Motor neuron (in vitro differentiated cells): ENCODE measurements at regions not wholly inside any gene's neighbourhood (a gene's known extent, or its start where the extent isn't known, plus 50 kb on each side); places are given as distances from the start of the nearest gene placed in this dataset.

Experiments used
- ATAC-seq, 8 experiments: fragments of 200-7000 bp; cut with Tn5 transposase; replicated peaks in 6 of 8; 2 replicates each; pipeline ENCODE4 v1.8.0; 2021; ENCODE audit warnings: mild to moderate bottlenecking in 8 of 8, moderate library complexity in 8 of 8
- H3K27ac ChIP-seq, 2 donors: fragments of 250-450 bp; sonication (Bioruptor Pico); 2 replicates each; pipeline ENCODE4 v1.9.0; 2021; ENCODE audit warnings: antibody characterized with exemption in 2 of 2, mild to moderate bottlenecking in 2 of 2, moderate library complexity in 1 of 2
- H3K4me1 ChIP-seq, 2 donors: fragments of 250-450 bp; sonication (Bioruptor Pico); replicated peaks in 1 of 2; 2 replicates each; pipeline ENCODE4 v1.6.1; 2021; ENCODE audit warnings: antibody characterized with exemption in 2 of 2, mild to moderate bottlenecking in 2 of 2, moderate library complexity in 1 of 2
- H3K4me3 ChIP-seq, 5 donors: fragments of 250-450 bp; sonication (Bioruptor Pico); 2 replicates each; pipeline ENCODE4 v1.9.0; 2021; ENCODE audit warnings: antibody characterized with exemption in 5 of 5, mild to moderate bottlenecking in 5 of 5, moderate library complexity in 4 of 5
- WGBS, 10 experiments: fragments of 450-650 bp; shearing (Covaris generic); methylation state at CpG; one replicate each; pipeline ENCODE4 v1.0.0; 2022; 5-methylcytosine and 5-hydroxymethylcytosine counted together
- in situ Hi-C, 9 experiments: fragments of 400-800 bp; cut with MboI; loops; one replicate each; pipeline ENCODE4 v1.15.0; 2021; ENCODE audit warnings: low sequenced_read_pairs in 9 of 9, low pct_unique_long_range_greater_than_20kb in 2 of 9; ENCODE audit not compliant: unreplicated experiment in 9 of 9

DNA sequence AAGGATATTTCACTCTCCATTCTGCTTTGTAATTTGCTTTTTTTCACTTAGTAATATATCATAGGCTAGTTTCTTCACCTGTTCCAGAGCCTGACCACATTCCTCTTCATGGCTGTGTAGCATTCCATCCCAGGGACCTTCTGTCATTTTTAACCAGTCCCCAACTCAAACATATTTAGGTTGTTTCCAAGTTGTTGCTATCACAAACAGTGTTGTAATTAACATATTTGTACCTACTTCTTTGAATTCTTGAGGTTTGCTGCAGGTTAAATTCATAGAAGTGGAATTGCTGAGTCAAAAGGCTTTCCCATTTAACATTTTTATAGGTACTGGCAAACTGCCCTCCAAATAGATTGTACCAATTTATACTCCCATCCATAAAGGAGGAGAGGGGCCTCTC, 65.1 kb upstream of the MED9 start:
- Histone ChIP-seq H3K4me3 (no peak overlapping the region), H3K4me1 (peaks cover 9 to 11% of the 10 kb centered on the region in 2 donors), H3K27ac (no peak overlapping the region)
- ATAC-seq: no peak
- in situ Hi-C loops: no loop called here

GRCh38 chr17:17412326-17412725, 64.5 kb upstream of the MED9 start:
- no peak overlapping the region for H3K27ac ChIP-seq
- ATAC-seq: peak in 1 of 8 experiments; percentile 10
- in situ Hi-C loops: no loop called here
- H3K4me1 ChIP-seq: peaks cover 14% of the 10 kb centered on the region in 2 donors
- WGBS, 10 experiments: 0 to 80% (median 44%) methylated on average over 1 to 4 of the region's 4 CpGs; no CpG with 5 or more reads in 1 of the 10 experiments
- no peak overlapping the region for H3K4me3 ChIP-seq

DNA sequence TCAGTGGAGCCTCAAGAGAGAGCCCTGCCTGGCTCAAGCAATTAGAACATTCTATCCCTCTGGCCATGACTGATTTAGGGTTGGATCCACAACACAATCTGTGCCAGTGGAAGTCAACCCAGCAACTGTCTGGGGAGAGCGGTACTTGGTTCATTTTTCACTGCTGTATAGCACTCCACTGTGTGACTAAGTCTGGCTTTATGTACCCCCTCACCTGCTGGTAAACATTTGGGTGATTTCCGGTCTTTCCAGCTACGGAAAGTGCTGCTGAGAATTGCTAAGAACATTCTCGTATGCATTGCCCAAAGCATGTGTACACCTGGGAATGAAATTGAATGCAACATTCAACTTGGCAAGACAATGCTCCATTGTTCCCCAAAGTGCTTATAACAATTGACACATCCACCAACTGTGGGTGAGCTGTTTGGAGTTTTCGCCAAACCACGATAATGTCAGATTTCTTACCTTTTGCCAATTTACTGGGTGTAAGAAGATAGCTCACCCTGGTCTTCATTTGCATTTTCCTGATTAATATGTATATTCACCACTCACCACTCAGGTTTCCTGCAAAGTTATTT, 63.5 kb upstream of the MED9 start:
- no peak overlapping the region for H3K27ac ChIP-seq
- peaks cover 14% of the 10 kb centered on the region in 2 donors for H3K4me1 ChIP-seq
- in situ Hi-C loops: no loop called here
- 75 to 100% (median 83%) methylated on average over 1 to 6 of the region's 6 CpGs; no CpG with 5 or more reads in 2 of the 10 experiments for WGBS, 10 experiments
- ATAC-seq: no peak
- no peak overlapping the region for H3K4me3 ChIP-seq

DNA sequence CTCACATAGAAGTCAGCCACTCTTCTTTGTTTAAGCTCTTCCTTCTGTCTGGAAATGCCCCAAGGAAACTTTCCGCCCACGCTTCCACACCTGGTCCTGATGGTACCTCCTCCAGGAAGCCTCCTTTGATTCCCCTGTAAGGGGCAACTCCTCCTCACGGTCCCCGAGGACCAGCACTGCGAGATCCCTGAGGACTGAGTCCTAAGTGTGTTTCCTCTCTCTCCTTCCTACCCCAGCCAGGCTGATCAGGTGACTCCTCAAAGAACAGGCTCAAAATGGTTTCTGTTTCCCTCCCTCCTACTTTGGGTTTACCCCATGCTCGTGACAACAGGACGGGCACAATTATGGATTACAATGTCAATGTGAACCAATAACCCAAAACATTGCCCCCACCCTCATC, 63.0 kb upstream of the MED9 start:
- in situ Hi-C loops: no loop called here
- 31 to 100% (median 80%) methylated on average over 2 to 7 of the region's 7 CpGs; no CpG with 5 or more reads in 3 of the 10 experiments for WGBS, 10 experiments
- no peak overlapping the region for H3K4me3 ChIP-seq
- H3K4me1 ChIP-seq: peaks cover 14% of the 10 kb centered on the region in 2 donors
- peak in 3 of 8 experiments; percentile 23 to 53 (median 26) for ATAC-seq
- H3K27ac ChIP-seq: no peak overlapping the region

- H3K4me1 ChIP-seq: peaks cover 14% of the 10 kb centered on the region in 2 donors
- in situ Hi-C loops: no loop called here
- WGBS, 10 experiments: 0 to 85% (median 63%) methylated on average over 2 to 8 of the region's 13 CpGs; no CpG with 5 or more reads in 4 of the 10 experiments
- H3K4me3 ChIP-seq: no peak overlapping the region
- ATAC-seq: peak in 2 of 8 experiments; percentile 59 to 63
- no peak overlapping the region for H3K27ac ChIP-seq
Measured at GRCh38 chr17:17414341-17414805, 62.4 kb upstream of the MED9 start.

DNA sequence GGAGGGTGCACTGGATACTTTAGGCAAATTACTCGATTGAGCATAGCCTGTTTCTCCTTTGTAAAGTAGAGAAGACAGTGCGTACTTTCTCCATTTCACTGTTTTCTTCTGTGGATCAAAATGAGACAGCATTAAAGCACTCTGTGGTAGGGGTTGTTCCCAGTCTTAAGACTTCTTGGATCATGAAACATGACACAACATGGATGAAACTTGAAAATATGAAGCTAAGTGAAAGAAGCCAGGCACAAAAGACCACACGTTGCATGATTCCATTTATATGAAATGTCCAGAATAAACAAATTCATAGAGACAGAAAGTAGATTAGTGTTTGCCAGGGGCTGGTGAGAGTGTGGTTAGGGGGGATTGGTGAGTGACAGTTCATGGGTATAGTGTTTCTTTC, 61.8 kb upstream of the MED9 start:
- in situ Hi-C loops: no loop called here
- Histone ChIP-seq H3K4me3 (no peak overlapping the region), H3K4me1 (peaks cover 14% of the 10 kb centered on the region in 2 donors), H3K27ac (no peak overlapping the region)
- ATAC-seq: no peak
- WGBS, 10 experiments: 67 to 100% (median 93%) methylated on average over 1 to 3 of the region's 3 CpGs; no CpG with 5 or more reads in 1 of the 10 experiments

GRCh38 chr17:17416007-17416399, 60.8 kb upstream of the MED9 start:
- peak overlapping the region; percentile 36 to 55 for H3K27ac ChIP-seq
- no peak overlapping the region for H3K4me3 ChIP-seq
- H3K4me1 ChIP-seq: peaks cover 14% of the 10 kb centered on the region in 2 donors
- in situ Hi-C loops: no loop called here
- peak; percentile 16 to 79 (median 70) for ATAC-seq
- WGBS, 10 experiments: 0 to 100% (median 62%) methylated on average over 1 to 2 of the region's 2 CpGs; no CpG with 5 or more reads in 2 of the 10 experiments

GRCh38 chr17:17416400-17417360, 60.1 kb upstream of the MED9 start:
- ATAC-seq: peak in 6 of 8 experiments; percentile 9 to 97 (median 90)
- 47 to 92% (median 73%) methylated on average over 2 to 12 of the region's 16 CpGs for WGBS, 10 experiments
- peak overlapping the region; percentile 36 to 55 for H3K27ac ChIP-seq

DNA sequence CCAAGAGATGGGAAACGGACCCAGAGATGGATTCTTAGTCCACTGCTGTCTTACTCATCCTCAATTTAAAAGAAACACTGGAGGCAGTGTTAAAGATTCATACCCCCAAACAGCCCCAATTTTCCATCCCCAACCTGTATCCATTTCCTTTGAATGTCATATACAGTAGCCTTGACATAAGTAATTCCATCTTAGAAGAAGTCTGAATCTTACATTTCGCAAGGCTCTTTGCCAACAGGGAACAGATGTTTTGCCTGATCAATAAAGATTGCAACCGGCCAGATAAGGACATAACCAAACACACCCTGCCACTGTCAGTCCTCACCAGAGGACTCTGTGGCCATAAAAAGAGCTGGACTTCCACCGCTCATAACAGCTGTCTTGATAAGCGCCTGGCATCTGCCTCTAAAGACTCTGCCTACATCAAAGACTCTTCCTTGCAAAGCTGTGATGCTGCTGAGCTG, 59.0 kb upstream of the MED9 start:
- no peak overlapping the region for H3K4me3 ChIP-seq
- WGBS, 10 experiments: 67 to 95% (median 90%) methylated on average over 3 to 5 of the region's 5 CpGs; no CpG with 5 or more reads in 1 of the 10 experiments
- H3K27ac ChIP-seq: no peak overlapping the region
- no peak for ATAC-seq
- H3K4me1 ChIP-seq: peaks cover 14% of the 10 kb centered on the region in 2 donors
- in situ Hi-C loops: no loop called here

More at GRCh38 chr17:17416400-17417360, 60.1 kb upstream of the MED9 start:
- in situ Hi-C loops: no loop called here
- Histone ChIP-seq H3K4me1 (peaks cover 14% of the 10 kb centered on the region in 2 donors), H3K4me3 (no peak overlapping the region)

GRCh38 chr17:17419166-17419565, 57.6 kb upstream of the MED9 start:
- H3K27ac ChIP-seq: no peak overlapping the region
- ATAC-seq: no peak
- H3K4me1 ChIP-seq: peaks cover 14% of the 10 kb centered on the region in 2 donors
- WGBS, 10 experiments: 40 to 100% (median 90%) methylated on average over 1 of the region's 2 CpGs; no CpG with 5 or more reads in 6 of the 10 experiments
- in situ Hi-C loops: no loop called here
- no peak overlapping the region for H3K4me3 ChIP-seq

GRCh38 chr17:17419631-17420030, 57.2 kb upstream of the MED9 start:
- Histone ChIP-seq H3K27ac (no peak overlapping the region), H3K4me3 (no peak overlapping the region), H3K4me1 (peaks cover 14% of the 10 kb centered on the region in 2 donors)
- ATAC-seq: no peak
- in situ Hi-C loops: no loop called here
- WGBS, 10 experiments: 50 to 100% (median 85%) methylated on average over 1 to 4 of the region's 4 CpGs; no CpG with 5 or more reads in 2 of the 10 experiments

GRCh38 chr17:17420082-17420481, 56.7 kb upstream of the MED9 start:
- WGBS, 10 experiments: 0 to 100% (median 83%) methylated on average over 1 to 3 of the region's 4 CpGs; no CpG with 5 or more reads in 4 of the 10 experiments
- in situ Hi-C loops: no loop called here
- no peak overlapping the region for H3K27ac ChIP-seq
- ATAC-seq: no peak
- no peak overlapping the region for H3K4me3 ChIP-seq
- peaks cover 14% of the 10 kb centered on the region in 2 donors for H3K4me1 ChIP-seq
